ENCODE measurements at regions not wholly inside any gene's neighbourhood (a gene's known extent, or its start where the extent isn't known, plus 50 kb on each side); places are given as distances from the start of the nearest gene placed in this dataset.

DNA sequence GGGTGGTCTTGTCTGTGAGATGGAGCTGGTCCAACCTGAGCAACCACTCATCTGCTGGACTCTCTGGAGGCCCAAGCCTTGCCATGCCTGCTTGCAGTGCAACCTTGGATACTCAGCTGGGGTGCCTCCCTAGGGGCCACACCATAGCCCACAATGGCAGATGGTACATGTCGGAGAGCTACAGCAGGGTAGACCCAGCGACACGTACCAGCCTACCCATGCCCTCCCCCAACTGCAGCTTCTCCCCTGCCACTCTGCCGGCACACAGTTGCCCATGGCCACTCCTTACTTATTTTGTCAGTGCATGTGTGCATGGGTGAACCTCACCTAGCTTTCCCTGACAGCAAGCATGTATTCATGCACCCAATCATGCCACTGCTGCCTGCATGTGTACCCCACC is 690.9 kb downstream of the CCDC85A start:
- TF ChIP-seq, protein P1, sequence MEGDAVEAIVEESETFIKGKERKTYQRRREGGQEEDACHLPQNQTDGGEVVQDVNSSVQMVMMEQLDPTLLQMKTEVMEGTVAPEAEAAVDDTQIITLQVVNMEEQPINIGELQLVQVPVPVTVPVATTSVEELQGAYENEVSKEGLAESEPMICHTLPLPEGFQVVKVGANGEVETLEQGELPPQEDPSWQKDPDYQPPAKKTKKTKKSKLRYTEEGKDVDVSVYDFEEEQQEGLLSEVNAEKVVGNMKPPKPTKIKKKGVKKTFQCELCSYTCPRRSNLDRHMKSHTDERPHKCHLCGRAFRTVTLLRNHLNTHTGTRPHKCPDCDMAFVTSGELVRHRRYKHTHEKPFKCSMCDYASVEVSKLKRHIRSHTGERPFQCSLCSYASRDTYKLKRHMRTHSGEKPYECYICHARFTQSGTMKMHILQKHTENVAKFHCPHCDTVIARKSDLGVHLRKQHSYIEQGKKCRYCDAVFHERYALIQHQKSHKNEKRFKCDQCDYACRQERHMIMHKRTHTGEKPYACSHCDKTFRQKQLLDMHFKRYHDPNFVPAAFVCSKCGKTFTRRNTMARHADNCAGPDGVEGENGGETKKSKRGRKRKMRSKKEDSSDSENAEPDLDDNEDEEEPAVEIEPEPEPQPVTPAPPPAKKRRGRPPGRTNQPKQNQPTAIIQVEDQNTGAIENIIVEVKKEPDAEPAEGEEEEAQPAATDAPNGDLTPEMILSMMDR (IDR thresholded peaks at IDR 0.05), result no peak
- no peak for TF ChIP-seq POLR2A (IDR thresholded peaks at IDR 0.05)
